WTC11 (cell line): ENCODE measurements at regions not wholly inside any gene's neighbourhood (a gene's known extent, or its start where the extent isn't known, plus 50 kb on each side); places are given as distances from the start of the nearest gene placed in this dataset.

Source experiments
- ATAC-seq: fragments of 200-7000 bp; cut with Tn5 transposase; 2 replicates; pipeline ENCODE4 v1.10.0; 2021; ENCODE audit warnings: mild to moderate bottlenecking, moderate library complexity
- CTCF ChIA-PET: fragments of 300-600 bp; sonication (Branson Sonifier 250); formaldehyde crosslinking; loops from one replicate; lab custom pipeline; 2021; ENCODE audit warnings: antibody characterized with exemption; lab: Charles Lee
- POLR2A ChIA-PET: fragments of 350-600 bp; sonication (Branson Sonifier 250); formaldehyde crosslinking; loops from one replicate; lab custom pipeline; 2021; ENCODE audit warnings: antibody characterized with exemption; lab: Charles Lee
- DNase-seq: peaks from one replicate; pipeline ENCODE4 v3.0.0; 2021; ENCODE audit warnings: low spot score
- H3K27ac Mint-ChIP-seq: 2 replicates; pipeline ENCODE4 v1.8.0; 2021; ENCODE audit warnings: mixed read lengths
- H3K27me3 Mint-ChIP-seq: 2 replicates; pipeline ENCODE4 v1.8.0; 2021; ENCODE audit warnings: low read depth, mild to moderate bottlenecking, moderate library complexity, mixed read lengths
- H3K36me3 Mint-ChIP-seq: 2 replicates; pipeline ENCODE4 v1.8.0; 2021; ENCODE audit warnings: mixed read lengths
- H3K4me1 Mint-ChIP-seq: 2 replicates; pipeline ENCODE4 v1.8.0; 2022; ENCODE audit warnings: mixed read lengths
- H3K4me3 Mint-ChIP-seq: 2 replicates; pipeline ENCODE4 v1.8.0; 2021; ENCODE audit warnings: mild to moderate bottlenecking, moderate library complexity, mixed read lengths
- H3K9me3 Mint-ChIP-seq: 2 replicates; pipeline ENCODE4 v1.8.0; 2021; ENCODE audit warnings: mixed read lengths
- GRHL2 ChIP-seq: fragments of 250-450 bp; sonication (Bioruptor Pico); IDR thresholded peaks from 2 replicates; pipeline ENCODE4 v1.8.0; 2022; ENCODE audit warnings: mild to moderate bottlenecking, moderate library complexity; ENCODE audit not compliant: insufficient replicate concordance, severe bottlenecking
- GTF2I ChIP-seq: fragments of 250-450 bp; sonication (Bioruptor Pico); conservative IDR thresholded peaks from 2 replicates; pipeline ENCODE4 v1.4.0; 2021; ENCODE audit warnings: mild to moderate bottlenecking
- IRF1 ChIP-seq: sonication (generic); formaldehyde crosslinking; IDR thresholded peaks from 2 replicates; pipeline ENCODE4 v1.8.0; 2023; ENCODE audit warnings: missing genetic modification reagents
- PRDM15 ChIP-seq: sonication (generic); formaldehyde crosslinking; IDR thresholded peaks from 2 replicates; pipeline ENCODE4 v1.8.0; 2022; ENCODE audit warnings: missing genetic modification reagents
- RORB ChIP-seq: fragments of 250-450 bp; sonication (Bioruptor Pico); IDR thresholded peaks from 2 replicates; pipeline ENCODE4 v1.9.0; 2021; ENCODE audit warnings: mild to moderate bottlenecking
- STAT6 ChIP-seq: sonication (generic); formaldehyde crosslinking; conservative IDR thresholded peaks from 2 replicates; pipeline ENCODE4 v1.8.1; 2023; ENCODE audit warnings: mild to moderate bottlenecking, low read depth, missing genetic modification reagents, moderate library complexity
- TEAD1 ChIP-seq: sonication (generic); formaldehyde crosslinking; IDR thresholded peaks from 2 replicates; pipeline ENCODE4 v1.8.0; 2022; ENCODE audit warnings: mild to moderate bottlenecking, missing genetic modification reagents
- TP53 ChIP-seq: sonication (generic); formaldehyde crosslinking; IDR thresholded peaks from 2 replicates; pipeline ENCODE4 v1.8.1; 2023; ENCODE audit warnings: mild to moderate bottlenecking, missing genetic modification reagents
- ZBTB21 ChIP-seq: sonication (generic); formaldehyde crosslinking; IDR thresholded peaks from 2 replicates; pipeline ENCODE4 v1.8.1; 2023; ENCODE audit warnings: mild to moderate bottlenecking, missing genetic modification reagents, borderline replicate concordance
- ZBTB43 ChIP-seq: sonication (generic); formaldehyde crosslinking; IDR thresholded peaks from 2 replicates; pipeline ENCODE4 v1.8.1; 2023; ENCODE audit warnings: mild to moderate bottlenecking, missing genetic modification reagents
- ZNF416 ChIP-seq: fragments of 250-450 bp; sonication (Bioruptor Pico); IDR thresholded peaks from 2 replicates; pipeline ENCODE4 v1.9.0; 2021; ENCODE audit warnings: mild to moderate bottlenecking, inconsistent platforms
- ZSCAN18 ChIP-seq: fragments of 250-450 bp; sonication (Bioruptor Pico); IDR thresholded peaks from 2 replicates; pipeline ENCODE4 v2.1.2; 2022; ENCODE audit warnings: mild to moderate bottlenecking, moderate library complexity
- TF ChIP-seq, protein P1 (sequence below): fragments of 250-450 bp; sonication (Bioruptor Pico); IDR thresholded peaks from 2 replicates; pipeline ENCODE4 v1.9.0; 2021; ENCODE audit warnings: mild to moderate bottlenecking, borderline replicate concordance
- TF ChIP-seq, protein P2 (sequence below): sonication (generic); formaldehyde crosslinking; IDR thresholded peaks from 2 replicates; pipeline ENCODE4 v1.8.1; 2022; ENCODE audit warnings: low read depth, missing genetic modification reagents, borderline replicate concordance

DNA sequence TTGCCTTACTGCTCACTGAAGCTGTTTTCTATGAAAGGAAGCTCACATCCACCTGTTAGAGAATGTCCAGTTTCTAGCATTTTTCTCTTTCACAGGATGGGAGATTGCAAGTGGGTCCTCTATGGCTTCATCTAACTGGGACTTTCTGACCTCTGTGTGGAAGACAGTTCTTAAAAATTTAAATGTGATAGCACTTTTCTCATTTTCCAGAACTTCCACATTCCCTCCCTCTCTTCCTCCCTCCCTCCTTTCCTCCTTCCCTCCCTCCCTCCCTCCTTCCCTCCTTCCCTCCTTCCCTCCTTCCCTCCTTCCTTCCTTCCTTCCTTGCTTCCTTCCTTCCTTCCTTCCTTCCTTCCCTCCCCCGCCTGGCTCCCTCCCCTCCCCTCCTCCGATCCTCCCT, 291.1 kb downstream of the DOK5 start:
- CTCF ChIA-PET, result no interaction called here
- Mint-ChIP-seq H3K27ac (no peak overlapping the region), H3K4me3 (no peak overlapping the region), H3K4me1 (no peaks in the 10 kb centered on the region)
- POLR2A ChIA-PET, result no interaction called here
- DNase-seq, result no peak
- TF ChIP-seq GRHL2 (no peak), ZNF416 (CRISPR knock-in tag) (no peak), STAT6 (CRISPR knock-in tag) (no peak), ZBTB21 (CRISPR knock-in tag) (no peak), PRDM15 (CRISPR knock-in tag) (no peak), GTF2I (no peak), ZBTB43 (CRISPR knock-in tag) (no peak), RORB (CRISPR knock-in tag) (no peak), IRF1 (CRISPR knock-in tag) (no peak), TP53 (CRISPR knock-in tag) (no peak), ZSCAN18 (CRISPR knock-in tag) (no peak), TEAD1 (CRISPR knock-in tag) (no peak)
- TF ChIP-seq, protein P1, sequence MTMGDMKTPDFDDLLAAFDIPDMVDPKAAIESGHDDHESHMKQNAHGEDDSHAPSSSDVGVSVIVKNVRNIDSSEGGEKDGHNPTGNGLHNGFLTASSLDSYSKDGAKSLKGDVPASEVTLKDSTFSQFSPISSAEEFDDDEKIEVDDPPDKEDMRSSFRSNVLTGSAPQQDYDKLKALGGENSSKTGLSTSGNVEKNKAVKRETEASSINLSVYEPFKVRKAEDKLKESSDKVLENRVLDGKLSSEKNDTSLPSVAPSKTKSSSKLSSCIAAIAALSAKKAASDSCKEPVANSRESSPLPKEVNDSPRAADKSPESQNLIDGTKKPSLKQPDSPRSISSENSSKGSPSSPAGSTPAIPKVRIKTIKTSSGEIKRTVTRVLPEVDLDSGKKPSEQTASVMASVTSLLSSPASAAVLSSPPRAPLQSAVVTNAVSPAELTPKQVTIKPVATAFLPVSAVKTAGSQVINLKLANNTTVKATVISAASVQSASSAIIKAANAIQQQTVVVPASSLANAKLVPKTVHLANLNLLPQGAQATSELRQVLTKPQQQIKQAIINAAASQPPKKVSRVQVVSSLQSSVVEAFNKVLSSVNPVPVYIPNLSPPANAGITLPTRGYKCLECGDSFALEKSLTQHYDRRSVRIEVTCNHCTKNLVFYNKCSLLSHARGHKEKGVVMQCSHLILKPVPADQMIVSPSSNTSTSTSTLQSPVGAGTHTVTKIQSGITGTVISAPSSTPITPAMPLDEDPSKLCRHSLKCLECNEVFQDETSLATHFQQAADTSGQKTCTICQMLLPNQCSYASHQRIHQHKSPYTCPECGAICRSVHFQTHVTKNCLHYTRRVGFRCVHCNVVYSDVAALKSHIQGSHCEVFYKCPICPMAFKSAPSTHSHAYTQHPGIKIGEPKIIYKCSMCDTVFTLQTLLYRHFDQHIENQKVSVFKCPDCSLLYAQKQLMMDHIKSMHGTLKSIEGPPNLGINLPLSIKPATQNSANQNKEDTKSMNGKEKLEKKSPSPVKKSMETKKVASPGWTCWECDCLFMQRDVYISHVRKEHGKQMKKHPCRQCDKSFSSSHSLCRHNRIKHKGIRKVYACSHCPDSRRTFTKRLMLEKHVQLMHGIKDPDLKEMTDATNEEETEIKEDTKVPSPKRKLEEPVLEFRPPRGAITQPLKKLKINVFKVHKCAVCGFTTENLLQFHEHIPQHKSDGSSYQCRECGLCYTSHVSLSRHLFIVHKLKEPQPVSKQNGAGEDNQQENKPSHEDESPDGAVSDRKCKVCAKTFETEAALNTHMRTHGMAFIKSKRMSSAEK (CRISPR knock-in tag), result no peak
- TF ChIP-seq, protein P2, sequence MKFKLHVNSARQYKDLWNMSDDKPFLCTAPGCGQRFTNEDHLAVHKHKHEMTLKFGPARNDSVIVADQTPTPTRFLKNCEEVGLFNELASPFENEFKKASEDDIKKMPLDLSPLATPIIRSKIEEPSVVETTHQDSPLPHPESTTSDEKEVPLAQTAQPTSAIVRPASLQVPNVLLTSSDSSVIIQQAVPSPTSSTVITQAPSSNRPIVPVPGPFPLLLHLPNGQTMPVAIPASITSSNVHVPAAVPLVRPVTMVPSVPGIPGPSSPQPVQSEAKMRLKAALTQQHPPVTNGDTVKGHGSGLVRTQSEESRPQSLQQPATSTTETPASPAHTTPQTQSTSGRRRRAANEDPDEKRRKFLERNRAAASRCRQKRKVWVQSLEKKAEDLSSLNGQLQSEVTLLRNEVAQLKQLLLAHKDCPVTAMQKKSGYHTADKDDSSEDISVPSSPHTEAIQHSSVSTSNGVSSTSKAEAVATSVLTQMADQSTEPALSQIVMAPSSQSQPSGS, result no peak
- TF ChIP-seq, all 79 proteins: peak for 0
- Mint-ChIP-seq H3K36me3 (peaks cover 67% of the 10 kb centered on the region), H3K9me3 (peaks cover 81% of the 10 kb centered on the region), H3K27me3 (peaks cover 9% of the 10 kb centered on the region)
- ATAC-seq, result no peak
